ENCODE measurements at regions not wholly inside any gene's neighbourhood (a gene's known extent, or its start where the extent isn't known, plus 50 kb on each side); places are given as distances from the start of the nearest gene placed in this dataset.

DNA sequence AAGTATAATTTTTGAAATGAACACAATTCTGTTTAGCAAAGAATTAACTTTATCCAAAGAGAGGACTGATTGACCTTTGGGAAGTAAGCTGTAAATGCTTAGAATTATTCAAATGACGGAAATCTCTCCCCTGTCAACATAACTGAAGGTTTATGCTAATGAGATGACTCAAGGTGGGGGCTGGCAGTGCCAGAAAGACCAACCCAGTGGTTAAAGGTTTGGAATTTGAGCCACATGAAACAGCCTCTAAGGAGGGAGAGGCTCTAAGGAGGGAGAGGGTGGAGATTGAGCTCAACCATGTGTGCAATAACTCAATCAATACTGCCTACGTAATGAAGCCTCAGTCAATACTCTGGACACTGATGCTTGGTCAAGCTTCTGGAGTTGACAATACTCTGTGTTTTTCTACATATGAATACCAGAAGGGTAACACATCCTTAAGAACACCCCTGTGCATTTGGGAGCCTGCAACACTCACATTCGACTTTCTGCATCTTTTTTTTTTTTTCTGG lies 123.4 kb upstream of the TENT5A start:
- TF ChIP-seq CTCF (IDR thresholded peaks at IDR 0.05) (no peak), EZH2 (IDR thresholded peaks at IDR 0.05) (no peak)

Measured in neural progenitor cell (in vitro differentiated cells).